Mammary epithelial cell (primary cell): ENCODE measurements at regions not wholly inside any gene's neighbourhood (a gene's known extent, or its start where the extent isn't known, plus 50 kb on each side); places are given as distances from the start of the nearest gene placed in this dataset.

ENCODE experiments used
- EZH2 ChIP-seq: IDR thresholded peaks from 2 replicates; pipeline ENCODE4 v1.6.1; 2012; ENCODE audit warnings: low read length, inconsistent platforms, borderline replicate concordance
- TF ChIP-seq, protein P1 (sequence below), 2 donors: IDR thresholded peaks in 1 of 2; conservative IDR thresholded peaks in 1 of 2; 2 replicates each; pipeline ENCODE4 v1.5.1; 2011 to 2012; ENCODE audit warnings: inconsistent platforms in 2 of 2, low read length in 2 of 2, mild to moderate bottlenecking in 2 of 2, control low read depth in 1 of 2, low read depth in 1 of 2; ENCODE audit not compliant: insufficient read depth in 1 of 2; ENCODE audit errors: extremely low read depth in 1 of 2

DNA sequence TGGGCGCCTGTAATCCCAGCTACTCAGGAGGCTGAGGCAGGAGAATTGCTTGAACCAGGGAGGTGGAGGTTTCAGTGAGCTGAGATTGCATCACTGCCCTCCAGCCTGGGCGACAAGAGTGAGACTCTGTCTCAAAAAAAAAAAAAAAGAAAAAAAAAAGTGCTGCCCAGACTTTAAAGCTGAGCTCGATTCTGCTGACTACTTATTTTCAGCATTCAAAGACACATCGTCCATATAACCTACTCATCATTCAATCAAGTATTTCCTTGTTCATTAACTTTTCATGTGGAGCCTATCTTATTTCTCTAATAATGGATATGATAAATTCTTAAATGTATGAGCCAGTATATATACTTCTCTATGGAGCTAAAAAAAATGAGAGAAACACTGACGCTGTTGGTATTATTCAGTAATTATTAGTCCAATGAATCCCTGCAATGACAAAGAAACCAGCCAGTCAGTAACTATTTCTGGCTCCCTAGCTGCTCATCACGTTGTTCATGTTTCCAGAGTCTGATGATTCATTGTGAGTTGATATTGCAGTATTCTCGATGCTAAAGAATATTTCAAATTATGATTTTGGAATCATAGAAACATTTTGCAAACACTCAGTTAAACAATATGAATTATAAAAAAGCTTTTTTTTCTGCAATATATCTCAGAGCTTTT lies 111.9 kb downstream of the RAP2B start:
- TF ChIP-seq EZH2, result no peak
- TF ChIP-seq, protein P1, sequence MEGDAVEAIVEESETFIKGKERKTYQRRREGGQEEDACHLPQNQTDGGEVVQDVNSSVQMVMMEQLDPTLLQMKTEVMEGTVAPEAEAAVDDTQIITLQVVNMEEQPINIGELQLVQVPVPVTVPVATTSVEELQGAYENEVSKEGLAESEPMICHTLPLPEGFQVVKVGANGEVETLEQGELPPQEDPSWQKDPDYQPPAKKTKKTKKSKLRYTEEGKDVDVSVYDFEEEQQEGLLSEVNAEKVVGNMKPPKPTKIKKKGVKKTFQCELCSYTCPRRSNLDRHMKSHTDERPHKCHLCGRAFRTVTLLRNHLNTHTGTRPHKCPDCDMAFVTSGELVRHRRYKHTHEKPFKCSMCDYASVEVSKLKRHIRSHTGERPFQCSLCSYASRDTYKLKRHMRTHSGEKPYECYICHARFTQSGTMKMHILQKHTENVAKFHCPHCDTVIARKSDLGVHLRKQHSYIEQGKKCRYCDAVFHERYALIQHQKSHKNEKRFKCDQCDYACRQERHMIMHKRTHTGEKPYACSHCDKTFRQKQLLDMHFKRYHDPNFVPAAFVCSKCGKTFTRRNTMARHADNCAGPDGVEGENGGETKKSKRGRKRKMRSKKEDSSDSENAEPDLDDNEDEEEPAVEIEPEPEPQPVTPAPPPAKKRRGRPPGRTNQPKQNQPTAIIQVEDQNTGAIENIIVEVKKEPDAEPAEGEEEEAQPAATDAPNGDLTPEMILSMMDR (conservative IDR thresholded peaks at IDR 0.05 in 1 of 2, IDR thresholded peaks at IDR 0.05 in 1 of 2; ENCODE audit: extremely low read depth in 1 of 2, insufficient read depth in 1 of 2, low read depth in 1 of 2, low read length in 2 of 2), result no peak
